NCI-H1105 treated with DMSO at 0.1 percent for 48 hours (cell line): ENCODE measurements at regions not wholly inside any gene's neighbourhood (a gene's known extent, or its start where the extent isn't known, plus 50 kb on each side); places are given as distances from the start of the nearest gene placed in this dataset.
A peak's percentile ranks its signal among the peaks of the same experiment; 100 is the strongest.

Experiments used
- DNase-seq: peaks from one replicate; lab custom pipeline; 2025; lab: John Stamatoyannopoulos, UW

DNA sequence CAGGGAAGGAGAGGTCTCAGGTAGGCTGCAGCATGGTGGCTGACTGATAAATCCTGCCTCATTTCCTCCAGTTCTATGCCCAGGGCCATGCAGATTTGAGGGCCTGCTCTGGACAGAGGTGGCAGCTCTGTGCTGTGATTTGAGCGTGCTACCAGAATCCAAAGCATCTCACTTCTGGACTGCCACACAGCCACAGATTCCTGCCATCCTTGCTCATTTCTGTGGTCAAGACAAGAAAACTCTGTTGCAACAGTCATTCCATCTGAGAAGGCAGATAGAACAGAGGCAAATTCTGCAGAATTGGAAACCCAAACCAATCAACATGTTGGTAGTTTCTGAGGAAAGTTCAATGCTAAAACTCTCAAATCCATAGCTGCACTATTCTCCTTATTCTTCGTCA is 102.8 kb upstream of the GALNT2 start:
- DNase-seq = no peak

DNA sequence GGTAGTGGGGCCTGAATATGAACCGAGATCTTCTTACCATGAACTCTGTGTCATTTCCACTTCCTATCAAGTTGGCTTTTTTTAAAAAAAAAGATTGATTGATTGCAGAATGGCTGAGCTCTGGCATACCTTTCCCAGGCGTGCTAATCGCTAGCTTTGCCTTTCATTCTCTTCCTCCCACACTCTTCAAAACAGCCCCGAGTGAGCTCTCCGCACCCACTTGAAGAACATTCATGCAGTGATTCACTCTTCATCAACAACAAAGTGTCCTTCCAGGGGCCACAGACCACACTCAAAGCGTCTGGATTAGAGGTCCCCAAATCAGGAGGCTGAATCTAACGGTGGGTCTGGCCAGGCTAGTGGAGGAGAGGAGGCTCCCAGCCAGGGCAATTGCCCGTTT is 96.3 kb upstream of the GALNT2 start:
- DNase-seq = no peak

DNA sequence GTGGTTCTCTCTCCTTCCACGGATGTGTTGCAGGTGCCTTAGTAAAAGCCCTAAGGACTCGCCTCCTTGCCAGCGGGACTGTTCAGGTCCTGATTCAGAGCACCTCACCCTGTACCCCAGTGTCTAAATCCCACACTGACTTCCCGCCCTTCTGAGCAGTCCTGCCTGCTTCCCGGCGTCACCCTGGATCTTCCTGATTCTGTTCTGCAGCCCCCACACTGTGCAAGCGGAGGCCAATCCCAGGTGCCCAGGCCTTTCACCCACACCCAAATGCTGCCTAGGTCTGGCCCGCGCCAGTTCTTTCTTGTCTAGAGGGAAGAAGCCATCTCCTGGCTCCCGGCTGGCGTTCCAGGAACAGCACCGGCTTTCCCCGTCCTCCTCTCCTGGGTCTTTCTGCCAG is 95.9 kb upstream of the GALNT2 start:
- DNase-seq = no peak

DNA sequence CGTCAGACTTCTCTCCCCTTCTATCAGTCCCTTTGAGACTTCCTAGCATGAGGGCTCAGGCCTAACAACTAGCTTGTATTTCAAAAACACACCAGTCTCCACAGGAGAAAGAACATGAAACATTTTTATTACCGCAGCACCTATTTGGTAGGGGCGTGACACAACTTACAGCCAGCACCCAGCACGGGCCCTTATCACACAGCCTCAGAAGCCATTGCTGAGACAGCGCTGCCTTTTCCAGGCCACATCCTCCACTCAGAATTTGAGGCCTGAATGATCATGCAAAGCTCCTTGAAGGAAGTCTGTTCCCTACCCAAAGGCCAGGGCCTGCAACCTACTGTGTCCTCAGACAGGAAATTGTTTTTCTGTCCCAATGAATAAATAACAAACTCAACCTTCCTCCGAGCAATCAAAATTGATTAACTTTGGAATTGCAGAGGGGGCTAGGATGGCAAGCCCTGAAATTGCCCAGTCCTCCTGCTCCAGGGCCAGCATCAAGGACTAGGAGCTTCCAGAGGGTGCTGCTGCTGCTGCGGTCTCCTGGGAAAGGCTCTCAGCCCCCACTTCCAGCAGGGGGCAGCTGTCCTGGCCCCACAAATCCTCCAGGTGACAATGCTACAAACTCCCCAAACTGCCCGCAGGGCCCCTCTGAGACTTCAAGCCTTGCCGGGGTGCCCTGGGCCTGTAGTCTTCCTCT is 94.3 kb upstream of the GALNT2 start:
- no peak for DNase-seq

DNA sequence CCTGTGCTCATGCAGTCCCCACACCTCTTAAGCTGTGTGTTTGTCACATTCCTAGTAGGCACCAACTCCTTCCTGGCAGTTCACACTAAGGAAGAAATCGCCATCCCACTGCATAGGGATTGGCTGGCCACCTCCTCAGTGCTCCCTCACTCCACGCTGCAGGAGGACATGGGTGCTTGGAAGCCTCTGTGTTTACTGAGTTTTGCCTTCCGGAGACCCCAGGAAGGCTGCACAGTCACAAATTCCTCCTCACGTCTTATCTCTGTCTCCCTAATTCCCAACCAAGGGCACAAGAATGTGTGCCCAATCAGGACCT is 93.8 kb upstream of the GALNT2 start:
- DNase-seq = no peak

DNA sequence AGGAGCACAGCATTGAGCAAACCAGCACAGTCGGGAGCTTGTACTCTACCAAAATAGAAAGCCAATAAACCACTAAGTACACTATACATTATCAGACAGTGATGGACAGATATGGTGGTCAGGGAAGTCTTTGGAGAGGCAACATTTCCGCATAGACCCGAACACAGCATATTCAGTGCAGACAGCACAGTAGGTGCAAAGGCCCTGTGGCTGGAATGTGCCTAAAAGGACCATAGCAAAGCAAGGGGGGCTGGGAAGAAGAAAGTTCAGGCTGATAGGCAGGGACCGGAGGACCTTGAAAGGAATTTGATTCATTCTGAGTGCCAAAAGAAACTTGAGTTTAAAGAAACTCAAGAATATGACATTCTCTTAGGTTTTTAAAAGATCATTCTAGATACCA is 92.0 kb upstream of the GALNT2 start:
- no peak for DNase-seq

DNA sequence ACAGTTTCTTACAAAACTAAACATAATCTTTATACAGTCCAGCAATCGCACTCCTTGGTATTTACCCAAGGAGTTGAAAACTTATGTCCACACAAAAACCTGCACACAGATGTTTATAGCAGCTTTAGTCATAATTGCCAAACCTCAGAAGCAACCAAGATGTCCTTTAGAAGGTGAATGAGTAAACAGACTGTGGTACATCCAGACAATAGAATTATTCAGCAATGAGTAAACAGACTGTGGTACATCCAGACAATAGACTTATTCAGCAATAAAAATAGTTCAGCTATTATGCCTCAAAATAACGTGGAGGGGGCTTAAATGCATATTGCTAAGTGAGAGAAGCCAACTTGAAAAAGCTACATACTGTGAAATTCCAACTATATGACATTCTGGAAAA is 87.0 kb upstream of the GALNT2 start:
- DNase-seq = peak; percentile 0

DNA sequence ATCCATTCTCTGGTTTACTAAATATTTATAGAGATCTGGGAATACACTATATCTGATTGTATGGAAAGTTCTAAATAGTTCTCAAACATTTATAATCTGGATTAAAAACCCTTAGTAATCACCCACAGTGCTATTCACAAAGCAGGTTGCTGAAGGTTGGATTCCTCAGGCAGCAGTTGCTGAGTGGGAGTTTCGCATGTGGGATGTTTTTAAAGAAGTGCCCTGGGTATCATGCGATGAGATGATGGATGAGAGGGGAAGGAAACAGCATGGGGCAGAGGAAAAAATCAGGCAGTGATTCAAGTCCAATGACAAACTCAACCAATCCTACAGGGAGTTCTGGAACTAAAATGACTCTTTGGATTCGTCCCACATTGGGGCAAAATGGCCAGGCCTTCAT is 85.3 kb upstream of the GALNT2 start:
- no peak for DNase-seq

DNA sequence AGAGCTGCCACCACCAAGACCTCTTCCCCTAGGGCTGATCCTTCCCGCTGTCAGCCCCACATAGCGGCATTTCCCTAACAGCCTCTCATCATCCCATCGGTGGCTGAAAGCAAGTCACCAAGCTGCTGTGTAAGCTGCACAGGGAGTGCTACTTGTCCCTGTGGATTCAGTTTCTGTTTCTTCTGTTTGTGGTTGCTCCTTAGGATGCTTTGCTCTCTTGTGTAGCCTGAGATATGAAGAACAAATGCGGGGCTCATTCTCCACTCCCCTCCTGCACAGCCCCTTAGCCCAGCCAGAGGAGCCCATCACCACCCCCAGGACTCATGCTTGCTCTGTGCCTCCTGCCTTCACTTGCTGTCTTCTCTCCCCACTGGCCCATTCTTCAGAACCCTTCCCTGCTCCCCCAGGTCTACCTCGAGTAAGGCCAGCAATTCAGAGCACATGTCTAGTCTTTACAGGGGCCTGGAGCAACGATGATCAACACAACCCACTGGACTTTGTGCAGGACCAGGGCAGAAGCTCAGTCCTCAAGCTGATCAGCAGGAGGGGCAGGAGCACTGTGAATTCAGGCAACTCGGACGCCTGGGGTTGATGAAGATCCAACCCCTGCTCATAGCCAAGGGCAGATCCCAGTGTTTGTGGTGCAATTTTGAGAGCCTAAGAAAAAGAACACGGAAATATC is 82.6 kb upstream of the GALNT2 start:
- no peak for DNase-seq

DNA sequence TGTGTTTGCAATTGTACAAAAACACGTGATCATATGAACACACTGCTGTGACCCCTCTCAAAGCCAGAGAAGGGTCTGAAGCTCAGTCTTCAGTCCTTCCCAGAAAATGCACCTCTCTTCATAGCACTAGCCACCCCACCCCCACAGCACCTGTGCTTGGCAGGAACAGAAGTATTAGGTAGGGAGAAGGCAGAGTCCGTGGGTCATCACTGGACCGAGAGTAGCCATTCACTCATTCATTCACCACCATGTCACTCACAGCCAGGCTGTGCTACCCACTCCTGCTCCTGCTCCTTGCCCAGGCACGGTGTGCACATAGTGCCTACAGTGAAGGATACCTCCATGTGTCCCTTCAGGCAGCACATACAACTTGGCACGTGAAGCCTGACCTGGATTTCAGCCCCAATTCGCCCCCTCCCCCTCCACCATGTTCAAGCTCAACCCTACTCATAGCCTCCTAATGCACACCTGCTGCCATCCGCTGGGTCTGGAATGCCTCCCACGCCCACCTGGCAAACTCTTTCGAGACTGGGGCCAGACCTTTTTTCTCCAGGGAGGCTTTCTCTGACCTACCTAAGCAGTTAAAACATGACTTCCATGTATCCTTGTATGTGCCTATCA is 81.9 kb upstream of the GALNT2 start:
- no peak for DNase-seq

DNA sequence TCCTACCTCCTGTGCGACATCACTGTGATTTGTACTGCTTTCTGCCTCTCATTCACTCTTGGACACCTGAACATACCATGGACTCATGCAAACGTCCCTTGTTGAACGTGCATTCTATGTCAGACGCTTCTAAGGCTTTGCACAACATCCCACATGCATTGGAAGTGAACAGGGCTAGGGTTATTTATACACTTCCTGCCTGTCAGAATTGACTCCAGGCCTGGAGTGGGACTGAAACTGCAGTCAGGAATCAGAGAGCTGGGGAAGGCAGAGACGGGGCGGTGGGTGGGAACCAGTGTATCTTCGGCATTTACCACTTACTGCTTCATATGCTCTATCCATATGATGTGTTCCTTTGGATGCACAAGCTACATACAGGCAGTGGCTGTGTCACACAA is 81.4 kb upstream of the GALNT2 start:
- DNase-seq = no peak

DNA sequence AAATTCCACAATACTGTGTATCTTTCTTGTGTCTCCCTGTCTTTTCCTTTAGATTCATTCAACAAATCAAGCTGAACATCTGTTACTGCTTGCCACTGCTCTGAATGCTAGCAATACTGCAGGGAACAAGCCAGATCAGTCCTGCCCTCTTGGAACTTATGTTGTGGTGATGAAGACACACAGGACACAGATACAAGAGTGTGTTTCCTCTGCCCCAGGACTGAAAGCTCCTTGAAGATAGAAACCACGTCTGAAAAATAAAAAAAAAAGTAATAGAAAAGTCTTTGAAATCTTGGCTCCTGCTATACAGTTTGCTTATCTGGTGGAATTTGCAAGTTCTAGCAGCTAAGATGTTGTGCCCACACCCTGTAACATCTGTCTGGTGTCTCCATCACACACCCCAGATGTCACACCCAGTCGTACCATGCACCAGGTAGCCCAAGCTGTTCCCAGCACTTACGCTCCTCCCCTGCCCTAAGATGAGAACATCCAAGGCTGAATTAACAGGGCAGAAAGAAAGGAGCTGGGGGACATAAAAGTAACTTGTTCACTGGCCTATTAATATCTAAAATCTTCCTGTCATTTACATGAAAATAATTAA is 80.2 kb upstream of the GALNT2 start:
- no peak for DNase-seq

DNA sequence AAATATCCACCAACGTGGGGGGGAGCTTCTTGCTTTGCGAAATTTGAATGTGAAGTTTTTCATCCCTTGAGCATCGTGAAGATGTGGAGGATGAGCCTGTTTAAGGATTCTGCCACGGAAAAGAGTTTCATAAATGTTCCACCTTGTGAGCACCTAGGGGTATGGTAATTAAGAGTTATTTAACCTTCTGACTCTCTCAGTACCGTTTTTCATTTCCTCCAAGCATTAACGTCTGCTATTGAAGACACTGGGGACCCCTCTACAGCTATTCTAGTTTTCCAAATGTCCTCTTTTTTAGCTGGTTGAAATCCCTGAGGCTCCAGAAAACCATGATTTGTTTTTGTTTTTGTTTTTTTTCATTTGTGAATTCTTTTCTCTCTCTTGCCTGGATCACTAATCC is 79.1 kb upstream of the GALNT2 start:
- no peak for DNase-seq

DNA sequence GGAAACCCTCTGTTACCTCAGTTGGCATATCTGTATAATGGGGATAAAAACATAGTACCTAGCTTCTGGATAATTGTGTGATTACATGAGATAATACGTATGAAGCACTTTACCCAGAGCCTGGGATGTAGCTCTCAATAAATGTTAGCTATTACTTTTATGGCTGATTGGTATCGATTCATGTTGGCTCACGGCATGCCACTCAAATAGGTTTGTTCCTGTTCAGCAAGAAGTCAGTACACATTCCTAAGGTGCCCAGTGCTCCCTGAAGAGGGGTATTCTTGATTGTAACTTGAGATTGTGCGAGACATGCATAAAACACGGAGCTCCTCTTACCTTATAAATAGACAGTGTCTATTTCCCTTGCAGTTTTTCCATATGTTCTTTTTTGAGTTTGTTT is 78.5 kb upstream of the GALNT2 start:
- DNase-seq = no peak

DNA sequence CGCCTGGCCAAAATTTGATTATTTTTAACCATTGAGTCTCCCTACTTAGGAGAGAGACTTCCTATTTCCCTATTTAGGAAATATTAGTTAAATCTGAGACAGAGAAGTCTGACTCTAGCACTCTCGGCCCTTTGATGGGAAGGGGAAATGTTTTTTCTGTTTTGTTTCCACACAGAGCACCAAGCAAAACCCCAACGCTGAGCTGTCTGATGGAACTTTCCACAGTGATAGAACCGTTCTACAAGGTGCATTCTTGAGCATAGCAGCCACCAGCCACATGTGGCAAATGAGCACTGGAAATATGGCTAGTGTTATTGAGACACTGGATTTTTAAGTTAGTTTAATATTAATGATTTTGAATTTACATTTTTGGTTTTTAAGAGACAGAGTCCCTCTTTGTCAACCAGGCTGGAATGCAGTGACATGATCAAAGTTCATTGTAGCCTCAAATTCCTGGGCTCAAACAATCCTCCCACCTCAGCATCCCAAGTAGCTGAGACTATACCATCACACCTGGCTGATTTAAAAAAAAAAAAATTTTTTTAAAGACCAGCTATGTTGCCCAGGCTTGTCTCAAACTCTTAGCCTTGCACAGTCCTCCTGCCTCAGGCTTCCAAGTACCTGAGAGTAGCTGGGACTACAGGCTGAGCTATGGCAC is 77.3 kb upstream of the GALNT2 start:
- no peak for DNase-seq

DNA sequence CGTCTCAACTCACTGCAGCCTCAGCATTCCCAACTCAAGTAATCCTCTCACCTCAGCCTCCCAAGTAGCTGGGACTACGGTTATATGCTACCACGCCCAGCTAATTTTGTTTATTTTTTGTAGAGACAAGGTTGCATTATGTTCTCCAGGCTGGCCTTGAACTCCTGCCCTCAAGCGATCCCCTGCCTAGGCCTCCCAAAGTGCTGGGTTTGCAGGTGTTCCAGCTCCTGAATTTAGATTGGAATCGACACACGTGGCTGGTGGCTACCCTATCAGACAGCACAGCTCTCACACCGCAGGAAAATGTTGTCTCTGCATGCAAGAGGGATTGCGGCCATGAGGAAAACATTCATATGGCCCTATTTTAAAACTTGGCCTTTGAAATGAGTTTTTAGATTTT is 76.7 kb upstream of the GALNT2 start:
- no peak for DNase-seq

DNA sequence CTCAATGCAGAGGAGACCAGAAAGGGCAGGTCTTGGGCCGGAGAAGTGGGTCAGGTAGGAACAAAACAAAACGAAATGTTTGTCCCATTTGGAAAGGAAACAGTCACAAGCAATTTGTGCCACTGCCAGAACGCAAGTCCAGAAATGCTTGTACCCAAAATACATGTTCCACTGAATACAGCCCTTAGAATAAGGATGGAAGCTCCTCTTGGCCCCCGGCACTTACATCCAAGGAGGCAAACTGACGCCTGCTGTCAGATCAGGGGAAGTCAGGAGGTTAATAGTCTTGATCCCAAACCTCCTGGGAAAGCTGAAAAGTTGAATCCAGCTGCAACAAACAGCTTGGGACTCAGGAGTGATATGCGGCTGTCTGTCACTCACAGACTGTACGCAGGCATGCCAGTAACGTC is 75.9 kb upstream of the GALNT2 start:
- DNase-seq = no peak

DNA sequence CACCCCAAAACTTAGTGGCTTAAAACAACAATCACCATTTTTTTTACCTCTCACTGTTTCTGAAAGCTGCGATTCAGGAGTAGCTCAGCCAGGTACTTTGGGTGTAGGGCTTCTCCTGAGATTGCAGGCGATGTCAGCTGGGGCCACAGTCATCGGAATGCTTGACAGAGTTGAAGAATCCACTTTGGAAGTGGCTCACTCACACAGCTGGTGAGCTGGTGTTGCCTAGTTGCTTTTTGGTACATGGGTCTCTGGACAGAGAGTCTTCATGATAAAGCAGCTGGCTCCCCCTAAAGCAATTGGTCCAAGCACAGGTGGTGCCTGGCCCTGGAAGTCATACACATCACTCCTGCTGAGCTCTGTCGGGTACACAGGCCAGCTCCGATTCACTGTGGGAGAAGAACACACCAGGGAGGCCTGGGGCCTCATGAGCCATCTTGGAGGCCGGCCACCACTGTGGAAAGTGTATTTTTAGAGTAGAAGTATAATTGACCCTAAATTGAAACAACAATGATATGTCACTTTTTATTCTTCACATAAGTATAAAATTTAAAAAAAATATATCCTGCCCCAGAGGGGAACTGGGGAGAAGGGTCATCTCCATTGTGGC is 75.2 kb upstream of the GALNT2 start:
- no peak for DNase-seq

DNA sequence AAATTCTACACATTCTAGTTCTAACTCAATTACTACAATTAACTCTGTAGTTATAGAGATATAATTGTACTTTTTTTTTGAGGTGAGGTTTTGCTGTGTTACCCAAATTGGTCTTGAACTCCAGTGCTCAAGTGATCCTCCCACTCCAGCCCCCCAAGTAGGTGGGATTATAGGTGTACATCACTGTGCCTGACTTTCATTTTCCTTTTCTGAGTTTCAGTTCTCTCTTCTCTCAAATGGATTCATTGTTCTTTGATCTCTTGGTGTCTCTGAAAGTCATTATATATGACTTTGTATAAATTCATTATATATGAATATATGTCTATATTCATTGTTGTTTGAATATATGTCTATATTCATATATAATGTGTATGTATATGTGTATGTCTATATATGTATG is 74.0 kb upstream of the GALNT2 start:
- DNase-seq = no peak

DNA sequence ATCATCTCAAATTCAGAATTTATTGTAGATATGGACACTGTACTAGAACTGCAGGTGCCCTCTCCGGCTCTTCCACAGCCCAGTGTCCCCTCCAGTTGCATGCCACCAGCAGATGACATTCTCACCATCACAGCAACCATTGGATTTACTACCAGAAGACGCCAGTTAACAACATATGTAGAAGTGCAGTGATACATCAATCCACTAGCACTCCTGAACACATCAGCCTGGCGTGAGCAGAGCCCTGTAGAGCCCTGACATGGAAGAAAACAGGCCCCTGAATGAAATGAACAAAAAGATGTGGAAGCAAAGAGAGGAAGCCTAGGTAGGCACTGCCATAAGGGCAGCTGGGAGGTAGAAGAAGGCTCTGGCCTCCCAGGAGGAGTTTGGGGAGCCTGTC is 73.1 kb upstream of the GALNT2 start:
- DNase-seq = no peak

DNA sequence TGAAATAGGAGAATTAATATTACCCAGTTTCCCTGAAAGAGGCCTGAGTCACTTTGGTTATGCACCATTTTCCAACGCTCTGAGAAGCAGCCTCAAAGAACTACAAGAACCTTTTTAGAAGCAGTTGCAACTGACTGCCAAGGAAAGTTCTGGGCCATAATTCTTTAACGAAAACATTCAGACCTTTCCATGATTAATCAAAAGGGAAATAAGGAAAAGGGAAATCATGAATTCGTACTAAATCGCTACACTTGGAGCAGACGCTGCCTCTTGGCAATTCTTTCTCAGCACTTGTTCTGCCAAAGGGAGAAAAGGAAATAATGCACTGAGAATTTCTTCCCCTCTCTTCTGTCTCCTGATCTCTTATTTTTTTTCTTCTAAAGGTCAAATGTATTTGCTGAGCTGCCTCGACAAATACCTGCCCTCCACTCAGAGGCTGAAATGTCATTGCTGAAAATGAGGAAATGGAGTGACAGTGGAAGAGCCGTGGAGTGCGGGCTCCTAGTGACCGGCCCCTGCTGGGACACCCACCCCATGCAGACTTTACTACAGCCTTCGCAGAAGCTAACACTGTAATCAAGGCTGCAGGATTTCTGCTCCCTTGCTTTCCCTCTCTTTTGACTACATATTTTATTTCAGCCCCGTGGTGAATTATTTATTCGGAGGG is 67.9 kb upstream of the GALNT2 start:
- no peak for DNase-seq
